HepG2 (cell line): ENCODE measurements at regions not wholly inside any gene's neighbourhood (a gene's known extent, or its start where the extent isn't known, plus 50 kb on each side); places are given as distances from the start of the nearest gene placed in this dataset.

Source experiments
- ATF7 ChIP-seq, 2 experiments: fragments of 450-650 bp in 1 of 2; sonication (generic) in 1 of 2; formaldehyde crosslinking in 1 of 2; IDR thresholded peaks; 2 replicates each; pipeline versions ENCODE4 v1.4.0 to v1.6.1; 2016 to 2020; ENCODE audit warnings: antibody characterized with exemption in 1 of 2, mild to moderate bottlenecking in 1 of 2, missing genetic modification reagents in 1 of 2
- CCAR2 ChIP-seq: fragments of 200-400 bp; formaldehyde crosslinking; optimal IDR thresholded peaks from 2 replicates; pipeline ENCODE3; 2018; ENCODE audit warnings: low read depth, mild to moderate bottlenecking, low read length, moderate library complexity
- FOXA3 ChIP-seq: IDR thresholded peaks from 2 replicates; pipeline ENCODE4 v1.6.1; 2016; ENCODE audit warnings: missing genetic modification reagents, missing compliant biosample characterization
- IKZF5 ChIP-seq: IDR thresholded peaks from 2 replicates; pipeline ENCODE4 v1.6.1; 2018; ENCODE audit warnings: missing genetic modification reagents, mild to moderate bottlenecking, missing compliant biosample characterization
- IRX3 ChIP-seq: sonication (generic); formaldehyde crosslinking; IDR thresholded peaks from 2 replicates; pipeline ENCODE4 v1.8.1; 2023; ENCODE audit warnings: mild to moderate bottlenecking, low read depth, missing genetic modification reagents, borderline replicate concordance
- JARID2 ChIP-seq: sonication (generic); formaldehyde crosslinking; IDR thresholded peaks from 2 replicates; pipeline ENCODE4 v1.8.1; 2023; ENCODE audit warnings: missing genetic modification reagents, inconsistent platforms; ENCODE audit not compliant: insufficient replicate concordance
- KLF15 ChIP-seq: sonication (generic); formaldehyde crosslinking; IDR thresholded peaks from 2 replicates; pipeline ENCODE4 v1.8.1; 2023; ENCODE audit warnings: borderline replicate concordance, mild to moderate bottlenecking, inconsistent platforms, missing genetic modification reagents, mixed read lengths
- MBNL3 ChIP-seq: fragments of 250-450 bp; sonication (Bioruptor Pico); conservative IDR thresholded peaks from 2 replicates; pipeline ENCODE4 v1.8.0; 2022; ENCODE audit warnings: mild to moderate bottlenecking, inconsistent platforms
- NBN ChIP-seq: fragments of 450-650 bp; conservative IDR thresholded peaks from 2 replicates; pipeline ENCODE4 v1.6.1; 2017
- NFYC ChIP-seq: IDR thresholded peaks from 2 replicates; pipeline ENCODE4 v1.6.1; 2016; ENCODE audit warnings: missing genetic modification reagents, missing compliant biosample characterization
- SMARCE1 ChIP-seq: fragments of 450-650 bp; IDR thresholded peaks from 2 replicates; pipeline ENCODE4 v1.6.1; 2017; ENCODE audit warnings: borderline replicate concordance
- ZBTB3 ChIP-seq: sonication (generic); formaldehyde crosslinking; IDR thresholded peaks from 2 replicates; pipeline ENCODE4 v1.4.0; 2020; ENCODE audit warnings: low read depth, mild to moderate bottlenecking, moderate library complexity, missing genetic modification reagents, borderline replicate concordance
- ZBTB33 ChIP-seq: sonication (generic); formaldehyde crosslinking; IDR thresholded peaks from 2 replicates; pipeline ENCODE4 v1.4.0; 2020; ENCODE audit warnings: missing genetic modification reagents
- ZNF101 ChIP-seq: sonication (generic); formaldehyde crosslinking; IDR thresholded peaks from 2 replicates; pipeline ENCODE4 v1.4.0; 2020; ENCODE audit warnings: mild to moderate bottlenecking, low read depth, missing genetic modification reagents, borderline replicate concordance
- ZNF3 ChIP-seq: IDR thresholded peaks from 2 replicates; pipeline ENCODE4 v1.7.0; 2017; ENCODE audit warnings: inconsistent platforms
- ZNF30 ChIP-seq: sonication (generic); formaldehyde crosslinking; IDR thresholded peaks from 2 replicates; pipeline ENCODE4 v1.5.0; 2020; ENCODE audit warnings: mild to moderate bottlenecking, missing genetic modification reagents
- ZNF451 ChIP-seq: sonication (generic); formaldehyde crosslinking; IDR thresholded peaks from 2 replicates; pipeline ENCODE4 v1.5.0; 2020; ENCODE audit warnings: mild to moderate bottlenecking, missing genetic modification reagents
- ZNF563 ChIP-seq: sonication (generic); formaldehyde crosslinking; IDR thresholded peaks from 2 replicates; pipeline ENCODE4 v1.8.0; 2022; ENCODE audit warnings: mild to moderate bottlenecking, moderate library complexity, missing genetic modification reagents
- ZNF749 ChIP-seq: sonication (generic); formaldehyde crosslinking; IDR thresholded peaks from 2 replicates; pipeline ENCODE4 v1.8.0; 2022; ENCODE audit warnings: mild to moderate bottlenecking, missing genetic modification reagents, moderate library complexity, borderline replicate concordance
- ZNF766 ChIP-seq: sonication (generic); formaldehyde crosslinking; IDR thresholded peaks from 2 replicates; pipeline ENCODE4 v1.5.0; 2020; ENCODE audit warnings: missing genetic modification reagents, borderline replicate concordance
- ZNF800 ChIP-seq: sonication (generic); formaldehyde crosslinking; IDR thresholded peaks from 2 replicates; pipeline ENCODE4 v1.4.0; 2020; ENCODE audit warnings: missing genetic modification reagents
- TF ChIP-seq, protein P1 (sequence below): sonication (generic); formaldehyde crosslinking; IDR thresholded peaks from 2 replicates; pipeline ENCODE4 v1.5.0; 2020; ENCODE audit warnings: mild to moderate bottlenecking, missing genetic modification reagents

- no peak for TF ChIP-seq ZBTB3
- TF ChIP-seq ZBTB33: 0 out of 2 replicates have a peak, but pooled peaks have one; percentile 10
- no peak for TF ChIP-seq NFYC (CRISPR knock-in tag)
- no peak for TF ChIP-seq ZNF451 (CRISPR knock-in tag)
- TF ChIP-seq JARID2 (CRISPR knock-in tag): no peak
- no peak for TF ChIP-seq SMARCE1
- TF ChIP-seq MBNL3 (CRISPR knock-in tag): no peak
- no peak for TF ChIP-seq ZNF766 (CRISPR knock-in tag)
- TF ChIP-seq FOXA3 (CRISPR knock-in tag): no peak
- TF ChIP-seq ZNF3 (CRISPR knock-in tag): no peak
- TF ChIP-seq NBN: no peak
- TF ChIP-seq ZNF563 (CRISPR knock-in tag): no peak
- no peak for TF ChIP-seq KLF15 (CRISPR knock-in tag)
- TF ChIP-seq ZNF30 (CRISPR knock-in tag): no peak
- TF ChIP-seq ZNF800 (CRISPR knock-in tag): no peak
- no peak for TF ChIP-seq CCAR2
- TF ChIP-seq ZNF749 (CRISPR knock-in tag): 0 out of 2 replicates have a peak, but pooled peaks have one; percentile 26
- no peak for TF ChIP-seq IKZF5 (CRISPR knock-in tag)
- TF ChIP-seq IRX3 (CRISPR knock-in tag): no peak
- no peak for TF ChIP-seq ZNF101 (CRISPR knock-in tag)
- TF ChIP-seq ATF7 (IDR thresholded peaks at IDR 0.05): no peak
- TF ChIP-seq ATF7 (CRISPR knock-in tag; IDR thresholded peaks at IDR 0.05): no peak
- TF ChIP-seq, protein P1, sequence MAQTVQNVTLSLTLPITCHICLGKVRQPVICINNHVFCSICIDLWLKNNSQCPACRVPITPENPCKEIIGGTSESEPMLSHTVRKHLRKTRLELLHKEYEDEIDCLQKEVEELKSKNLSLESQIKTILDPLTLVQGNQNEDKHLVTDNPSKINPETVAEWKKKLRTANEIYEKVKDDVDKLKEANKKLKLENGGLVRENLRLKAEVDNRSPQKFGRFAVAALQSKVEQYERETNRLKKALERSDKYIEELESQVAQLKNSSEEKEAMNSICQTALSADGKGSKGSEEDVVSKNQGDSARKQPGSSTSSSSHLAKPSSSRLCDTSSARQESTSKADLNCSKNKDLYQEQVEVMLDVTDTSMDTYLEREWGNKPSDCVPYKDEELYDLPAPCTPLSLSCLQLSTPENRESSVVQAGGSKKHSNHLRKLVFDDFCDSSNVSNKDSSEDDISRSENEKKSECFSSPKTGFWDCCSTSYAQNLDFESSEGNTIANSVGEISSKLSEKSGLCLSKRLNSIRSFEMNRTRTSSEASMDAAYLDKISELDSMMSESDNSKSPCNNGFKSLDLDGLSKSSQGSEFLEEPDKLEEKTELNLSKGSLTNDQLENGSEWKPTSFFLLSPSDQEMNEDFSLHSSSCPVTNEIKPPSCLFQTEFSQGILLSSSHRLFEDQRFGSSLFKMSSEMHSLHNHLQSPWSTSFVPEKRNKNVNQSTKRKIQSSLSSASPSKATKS (CRISPR knock-in tag): no peak
Measured at GRCh38 chr7:66557214-66558200, 71.2 kb upstream of the KCTD7 start (continued).
